ENCODE measurements at regions not wholly inside any gene's neighbourhood (a gene's known extent, or its start where the extent isn't known, plus 50 kb on each side); places are given as distances from the start of the nearest gene placed in this dataset.

DNA sequence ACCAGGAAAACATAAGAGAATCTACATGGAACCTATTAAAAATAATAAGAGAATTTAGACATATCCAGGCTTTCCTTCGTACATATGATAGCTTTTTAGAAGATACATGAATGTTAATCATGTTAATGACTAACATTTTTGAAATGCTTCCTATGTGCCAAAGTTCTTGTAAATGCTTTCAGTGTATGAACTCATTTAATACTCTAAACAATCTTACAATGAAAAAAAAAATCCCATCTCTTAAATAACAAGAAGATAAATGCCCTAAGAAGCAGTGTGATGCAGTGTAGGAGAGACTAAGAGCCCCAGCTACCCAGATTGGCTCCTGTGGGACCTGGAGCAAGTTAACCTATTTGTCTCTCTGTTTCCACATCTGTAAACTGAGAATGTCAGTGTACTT is 220.4 kb upstream of the MYOCD start:
- H3K4me1 ChIP-seq: no peaks in the 10 kb centered on the region

GRCh38 chr17:12457493-12457892 is 208.2 kb upstream of the MYOCD start:
- DNase-seq: no peak
- Histone ChIP-seq H3K9me3 (no peaks in the 10 kb centered on the region), H3K27ac (no peak overlapping the region), H3K4me1 (no peaks in the 10 kb centered on the region), H3K4me3 (no peak overlapping the region), H3K27me3 (no peaks in the 10 kb centered on the region), H3K36me3 (no peaks in the 10 kb centered on the region)
- 90 to 100% methylated on average over 1 of the region's 1 CpG for whole genome bisulfite sequencing, 2 donors (ENCODE audit: low coverage in 1 of 2)
- in situ Hi-C loops (cut with MboI; ENCODE audit: low pct_ligation_motif_present in 1 of 4, low pct_unique_long_range_greater_than_20kb in 1 of 4, low sequenced_read_pairs in 3 of 4) (loop anchor here in 1 of 4 donors (25.0 kb wide), 1 partner anchor 105 kb away; no protein-coding TSS in a partner anchor), intact Hi-C loops (cut with DNase I; ENCODE audit: low total_unique reads) (no loop called here)
- TF ChIP-seq, protein P1, sequence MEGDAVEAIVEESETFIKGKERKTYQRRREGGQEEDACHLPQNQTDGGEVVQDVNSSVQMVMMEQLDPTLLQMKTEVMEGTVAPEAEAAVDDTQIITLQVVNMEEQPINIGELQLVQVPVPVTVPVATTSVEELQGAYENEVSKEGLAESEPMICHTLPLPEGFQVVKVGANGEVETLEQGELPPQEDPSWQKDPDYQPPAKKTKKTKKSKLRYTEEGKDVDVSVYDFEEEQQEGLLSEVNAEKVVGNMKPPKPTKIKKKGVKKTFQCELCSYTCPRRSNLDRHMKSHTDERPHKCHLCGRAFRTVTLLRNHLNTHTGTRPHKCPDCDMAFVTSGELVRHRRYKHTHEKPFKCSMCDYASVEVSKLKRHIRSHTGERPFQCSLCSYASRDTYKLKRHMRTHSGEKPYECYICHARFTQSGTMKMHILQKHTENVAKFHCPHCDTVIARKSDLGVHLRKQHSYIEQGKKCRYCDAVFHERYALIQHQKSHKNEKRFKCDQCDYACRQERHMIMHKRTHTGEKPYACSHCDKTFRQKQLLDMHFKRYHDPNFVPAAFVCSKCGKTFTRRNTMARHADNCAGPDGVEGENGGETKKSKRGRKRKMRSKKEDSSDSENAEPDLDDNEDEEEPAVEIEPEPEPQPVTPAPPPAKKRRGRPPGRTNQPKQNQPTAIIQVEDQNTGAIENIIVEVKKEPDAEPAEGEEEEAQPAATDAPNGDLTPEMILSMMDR (IDR thresholded peaks at IDR 0.05): no peak
- TF ChIP-seq POLR2AphosphoS5 (IDR thresholded peaks at IDR 0.05) (no peak), EP300 (IDR thresholded peaks at IDR 0.05; ENCODE audit: low read depth) (no peak), POLR2A (IDR thresholded peaks at IDR 0.05) (no peak)

More for the DNA sequence above, 220.4 kb upstream of the MYOCD start:
- no peak overlapping the region for H3K27ac ChIP-seq
- in situ Hi-C loops (cut with MboI; ENCODE audit: low pct_ligation_motif_present in 1 of 4, low pct_unique_long_range_greater_than_20kb in 1 of 4, low sequenced_read_pairs in 3 of 4): no loop called here
- H3K27me3 ChIP-seq: no peaks in the 10 kb centered on the region
- intact Hi-C loops (cut with DNase I; ENCODE audit: low total_unique reads): no loop called here
- no peak for DNase-seq
- no peaks in the 10 kb centered on the region for H3K9me3 ChIP-seq
- H3K4me3 ChIP-seq: no peak overlapping the region
- WGBS, 2 donors (ENCODE audit: low coverage in 1 of 2): 29 to 46% methylated on average over 1 of the region's 1 CpG
- no peaks in the 10 kb centered on the region for H3K36me3 ChIP-seq
- TF ChIP-seq POLR2AphosphoS5 (IDR thresholded peaks at IDR 0.05): no peak
- TF ChIP-seq, protein P1 (IDR thresholded peaks at IDR 0.05): no peak
- no peak for TF ChIP-seq POLR2A (IDR thresholded peaks at IDR 0.05)
- TF ChIP-seq EP300 (IDR thresholded peaks at IDR 0.05; ENCODE audit: low read depth): no peak

- peaks cover 0 to 5% (median 0%) of the 10 kb centered on the region in 4 donors for H3K4me1 ChIP-seq
- H3K9me3 ChIP-seq: no peaks in the 10 kb centered on the region
- in situ Hi-C loops (cut with MboI; ENCODE audit: low pct_ligation_motif_present in 1 of 4, low pct_unique_long_range_greater_than_20kb in 1 of 4, low sequenced_read_pairs in 3 of 4) (loop anchor here in 1 of 4 donors (25.0 kb wide), 1 partner anchor 103 kb away; no protein-coding TSS in a partner anchor), intact Hi-C loops (cut with DNase I; ENCODE audit: low total_unique reads) (no loop called here)
- no peak overlapping the region for H3K4me3 ChIP-seq
- DNase-seq: no peak
- H3K36me3 ChIP-seq: no peaks in the 10 kb centered on the region
- peak overlapping the region in 3 of 4 donors; percentile 8 to 31 (median 13) for H3K27ac ChIP-seq
- H3K27me3 ChIP-seq: no peaks in the 10 kb centered on the region
- no peak for TF ChIP-seq EP300 (IDR thresholded peaks at IDR 0.05; ENCODE audit: low read depth)
- TF ChIP-seq POLR2AphosphoS5 (IDR thresholded peaks at IDR 0.05): no peak
These were observed 206.0 kb upstream of the MYOCD start for GRCh38 chr17:12459736-12460135.

- DNase-seq: no peak
- H3K27me3 ChIP-seq: no peaks in the 10 kb centered on the region
- TF ChIP-seq POLR2A (IDR thresholded peaks at IDR 0.05) (no peak), POLR2AphosphoS5 (IDR thresholded peaks at IDR 0.05) (peak; percentile 23 to 63 (median 62))
- WGBS, 2 donors (ENCODE audit: low coverage in 1 of 2): 40 to 76% methylated on average over 2 of the region's 2 CpGs
- H3K36me3 ChIP-seq: no peaks in the 10 kb centered on the region
- no peaks in the 10 kb centered on the region for H3K9me3 ChIP-seq
- no peak overlapping the region for H3K4me3 ChIP-seq
- in situ Hi-C loops (cut with MboI; ENCODE audit: low pct_ligation_motif_present in 1 of 4, low pct_unique_long_range_greater_than_20kb in 1 of 4, low sequenced_read_pairs in 3 of 4) (loop anchor here in 1 of 4 donors (25.0 kb wide), 1 partner anchor 99 kb away; no protein-coding TSS in a partner anchor), intact Hi-C loops (cut with DNase I; ENCODE audit: low total_unique reads) (no loop called here)
- H3K4me1 ChIP-seq: peaks cover 0 to 5% (median 2%) of the 10 kb centered on the region in 4 donors
- peak overlapping the region; percentile 24 to 66 (median 38) for H3K27ac ChIP-seq
These were observed 202.6 kb upstream of the MYOCD start for GRCh38 chr17:12463102-12463501.

DNA sequence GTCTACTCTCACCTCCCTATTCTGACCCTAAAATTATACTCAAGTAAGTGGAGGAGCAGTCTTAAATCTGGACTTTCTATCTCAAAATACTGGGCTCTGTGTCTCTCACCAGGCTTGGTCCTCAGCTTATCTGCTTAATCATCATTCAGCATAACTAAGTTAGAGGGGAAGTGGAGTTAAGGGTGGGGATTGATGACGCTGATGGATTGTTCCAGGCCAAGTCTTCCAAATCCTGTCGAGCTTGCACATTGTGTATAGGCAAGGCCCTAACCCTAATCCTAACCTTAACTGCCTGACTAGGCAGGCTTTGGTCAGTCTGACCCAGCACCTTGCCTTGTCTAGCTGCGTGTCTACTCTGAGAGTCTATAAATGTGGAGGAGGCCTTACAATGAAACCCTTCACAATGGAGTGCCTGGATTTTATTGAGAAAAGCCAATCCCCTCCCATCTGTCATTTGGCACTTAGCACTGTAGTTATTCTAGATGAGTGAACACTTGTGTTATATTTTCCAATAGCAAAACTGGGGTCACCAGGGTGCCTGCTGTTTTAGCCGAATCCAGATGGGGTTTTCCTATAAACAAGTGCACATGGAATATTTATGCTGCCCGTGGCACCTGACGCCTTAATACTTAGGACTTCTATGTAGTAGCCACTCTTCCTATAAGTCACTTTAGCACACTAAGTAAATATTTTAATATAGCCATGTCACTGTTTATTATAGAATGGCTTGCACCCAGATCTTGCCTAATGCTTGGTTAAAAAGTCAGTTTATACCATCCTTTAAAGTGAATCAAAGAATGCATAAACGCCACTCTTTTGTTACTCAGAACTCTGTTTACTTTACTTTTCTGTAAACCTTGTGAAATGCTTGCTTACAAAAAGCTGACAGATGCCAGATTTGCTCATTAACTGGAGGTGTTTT is 193.2 kb upstream of the MYOCD start:
- WGBS, 2 donors (ENCODE audit: low coverage in 1 of 2): 64 to 66% methylated on average over 5 to 7 of the region's 7 CpGs
- H3K36me3 ChIP-seq: no peaks in the 10 kb centered on the region
- TF ChIP-seq, protein P1 (IDR thresholded peaks at IDR 0.05): no peak
- TF ChIP-seq POLR2AphosphoS5 (IDR thresholded peaks at IDR 0.05) (peak in 2 of 3 donors; percentile 29 to 35), POLR2A (IDR thresholded peaks at IDR 0.05) (no peak), EP300 (IDR thresholded peaks at IDR 0.05; ENCODE audit: low read depth) (no peak)
- intact Hi-C loops (cut with DNase I; ENCODE audit: low total_unique reads): no loop called here
- DNase-seq: no peak
- no peak overlapping the region for H3K4me3 ChIP-seq
- peak overlapping the region in 3 of 4 donors; percentile 19 to 71 (median 55) for H3K27ac ChIP-seq
- in situ Hi-C loops (cut with MboI; ENCODE audit: low pct_ligation_motif_present in 1 of 4, low pct_unique_long_range_greater_than_20kb in 1 of 4, low sequenced_read_pairs in 3 of 4): loop anchor here in 1 of 4 donors (25.0 kb wide), 1 partner anchor 90 kb away; no protein-coding TSS in a partner anchor
- H3K27me3 ChIP-seq: no peaks in the 10 kb centered on the region
- no peaks in the 10 kb centered on the region for H3K9me3 ChIP-seq
- H3K4me1 ChIP-seq: peaks cover 0 to 5% (median 0%) of the 10 kb centered on the region in 4 donors
